Loucy (cell line): ENCODE measurements at regions not wholly inside any gene's neighbourhood (a gene's known extent, or its start where the extent isn't known, plus 50 kb on each side); places are given as distances from the start of the nearest gene placed in this dataset.

Experiments used
- H2AFZ ChIP-seq: fragments of 200-600 bp; sonication (generic); 2 replicates; pipeline ENCODE4 v1.6.0; 2016; ENCODE audit warnings: antibody characterized with exemption, mild to moderate bottlenecking, low read length, moderate library complexity
- H3F3A ChIP-seq: fragments of 200-600 bp; 2 replicates; pipeline ENCODE4 v1.6.0; 2016; ENCODE audit warnings: antibody characterized with exemption, low read depth, mild to moderate bottlenecking
- H3K27me3 ChIP-seq: fragments of 200-600 bp; sonication (generic); 2 replicates; pipeline ENCODE4 v1.6.1; 2014; ENCODE audit warnings: low read length, mild to moderate bottlenecking; ENCODE audit not compliant: insufficient read depth, poor library complexity, severe bottlenecking
- H3K36me3 ChIP-seq: fragments of 200-600 bp; sonication (generic); 2 replicates; pipeline ENCODE4 v1.6.1; 2016; ENCODE audit warnings: low read length; ENCODE audit not compliant: insufficient read depth
- H3K4me1 ChIP-seq: fragments of 200-600 bp; sonication (generic); 2 replicates; pipeline ENCODE4 v1.5.1; 2014; ENCODE audit warnings: low read length, mild to moderate bottlenecking; ENCODE audit not compliant: insufficient read depth, poor library complexity, severe bottlenecking
- H3K4me2 ChIP-seq: fragments of 200-600 bp; sonication (generic); 2 replicates; pipeline ENCODE4 v1.6.0; 2014; ENCODE audit warnings: antibody characterized with exemption, low read length, low read depth, mild to moderate bottlenecking; ENCODE audit not compliant: poor library complexity, severe bottlenecking
- H3K4me3 ChIP-seq: fragments of 200-600 bp; sonication (generic); 2 replicates; pipeline ENCODE4 v1.5.1; 2014; ENCODE audit warnings: low read length, mild to moderate bottlenecking, mixed read lengths; ENCODE audit not compliant: poor library complexity, severe bottlenecking
- H3K79me2 ChIP-seq: fragments of 200-600 bp; sonication (generic); 2 replicates; pipeline ENCODE4 v1.6.1; 2014; ENCODE audit warnings: low read length; ENCODE audit not compliant: insufficient read depth
- H3K9ac ChIP-seq: fragments of 200-600 bp; sonication (generic); 2 replicates; pipeline ENCODE4 v1.6.0; 2014; ENCODE audit warnings: mild to moderate bottlenecking, low read depth, low read length, moderate library complexity; ENCODE audit not compliant: poor library complexity, severe bottlenecking
- H3K9me2 ChIP-seq: fragments of 200-600 bp; sonication (generic); replicated peaks from 2 replicates; pipeline ENCODE4 v1.6.1; 2016; ENCODE audit warnings: low read depth, low read length, mixed read lengths
- H3K9me3 ChIP-seq: fragments of 200-600 bp; sonication (generic); 2 replicates; pipeline ENCODE4 v1.6.1; 2014; ENCODE audit warnings: mild to moderate bottlenecking, antibody characterized with exemption, low read length, low read depth; ENCODE audit not compliant: insufficient read depth
- H4K20me1 ChIP-seq: fragments of 200-600 bp; sonication (generic); 2 replicates; pipeline ENCODE4 v1.6.0; 2014; ENCODE audit warnings: antibody characterized with exemption, low read length, mild to moderate bottlenecking; ENCODE audit not compliant: insufficient read depth, poor library complexity, severe bottlenecking
- EZH2phosphoT487 ChIP-seq: fragments of 200-600 bp; IDR thresholded peaks from 2 replicates; pipeline ENCODE4 v1.6.1; 2018; ENCODE audit warnings: antibody characterized with exemption, mild to moderate bottlenecking, moderate library complexity, borderline replicate concordance
- TF ChIP-seq, protein P1 (sequence below): fragments of 200-600 bp; sonication (generic); conservative IDR thresholded peaks from 2 replicates; pipeline ENCODE4 v1.5.1; 2014; ENCODE audit warnings: mild to moderate bottlenecking, antibody characterized with exemption, low read length

DNA sequence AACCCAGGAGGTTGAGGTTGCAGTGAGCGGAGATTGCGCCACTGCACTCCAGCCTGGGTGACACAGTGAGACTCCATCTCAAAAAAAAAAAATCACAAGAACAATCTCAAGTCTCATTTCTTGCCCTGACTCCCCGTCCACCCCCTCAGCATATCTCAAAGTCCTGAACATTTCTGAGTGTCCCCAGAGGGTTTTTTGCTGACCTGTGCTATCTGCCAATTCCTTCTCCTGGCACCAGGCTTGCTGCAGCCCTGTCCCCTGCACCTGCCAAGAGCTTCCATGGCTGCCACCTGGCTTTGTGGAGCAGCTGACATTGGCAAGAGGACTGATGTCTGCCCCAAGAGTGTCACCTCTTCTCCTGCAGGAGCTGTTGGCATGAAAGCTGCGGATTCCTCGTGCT is 54.9 kb upstream of the PTPRT start:
- H3F3A ChIP-seq, result no peaks in the 10 kb centered on the region
- H4K20me1 ChIP-seq, result no peaks in the 10 kb centered on the region
- H3K4me1 ChIP-seq, result no peaks in the 10 kb centered on the region
- no peak overlapping the region for H3K4me3 ChIP-seq
- no peaks in the 10 kb centered on the region for H3K9me2 ChIP-seq
- no peaks in the 10 kb centered on the region for H3K79me2 ChIP-seq
- no peaks in the 10 kb centered on the region for H3K9me3 ChIP-seq
- H3K36me3 ChIP-seq, result no peaks in the 10 kb centered on the region
- TF ChIP-seq, protein P1, sequence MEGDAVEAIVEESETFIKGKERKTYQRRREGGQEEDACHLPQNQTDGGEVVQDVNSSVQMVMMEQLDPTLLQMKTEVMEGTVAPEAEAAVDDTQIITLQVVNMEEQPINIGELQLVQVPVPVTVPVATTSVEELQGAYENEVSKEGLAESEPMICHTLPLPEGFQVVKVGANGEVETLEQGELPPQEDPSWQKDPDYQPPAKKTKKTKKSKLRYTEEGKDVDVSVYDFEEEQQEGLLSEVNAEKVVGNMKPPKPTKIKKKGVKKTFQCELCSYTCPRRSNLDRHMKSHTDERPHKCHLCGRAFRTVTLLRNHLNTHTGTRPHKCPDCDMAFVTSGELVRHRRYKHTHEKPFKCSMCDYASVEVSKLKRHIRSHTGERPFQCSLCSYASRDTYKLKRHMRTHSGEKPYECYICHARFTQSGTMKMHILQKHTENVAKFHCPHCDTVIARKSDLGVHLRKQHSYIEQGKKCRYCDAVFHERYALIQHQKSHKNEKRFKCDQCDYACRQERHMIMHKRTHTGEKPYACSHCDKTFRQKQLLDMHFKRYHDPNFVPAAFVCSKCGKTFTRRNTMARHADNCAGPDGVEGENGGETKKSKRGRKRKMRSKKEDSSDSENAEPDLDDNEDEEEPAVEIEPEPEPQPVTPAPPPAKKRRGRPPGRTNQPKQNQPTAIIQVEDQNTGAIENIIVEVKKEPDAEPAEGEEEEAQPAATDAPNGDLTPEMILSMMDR, result no peak
- no peak for TF ChIP-seq EZH2phosphoT487
- no peak overlapping the region for H2AFZ ChIP-seq
- no peaks in the 10 kb centered on the region for H3K27me3 ChIP-seq
- H3K4me2 ChIP-seq, result no peak overlapping the region
- H3K9ac ChIP-seq, result no peak overlapping the region

- no peak overlapping the region for H3K4me3 ChIP-seq
- H2AFZ ChIP-seq, result no peak overlapping the region
- no peaks in the 10 kb centered on the region for H3K9me2 ChIP-seq
- no peaks in the 10 kb centered on the region for H3K79me2 ChIP-seq
- no peaks in the 10 kb centered on the region for H4K20me1 ChIP-seq
- no peaks in the 10 kb centered on the region for H3F3A ChIP-seq
- no peaks in the 10 kb centered on the region for H3K4me1 ChIP-seq
- no peak overlapping the region for H3K4me2 ChIP-seq
- H3K9me3 ChIP-seq, result no peaks in the 10 kb centered on the region
- TF ChIP-seq EZH2phosphoT487, result no peak
- TF ChIP-seq, protein P1, result peak; percentile 30; the same call in 1 of the 2 replicates
- H3K27me3 ChIP-seq, result no peaks in the 10 kb centered on the region
- H3K36me3 ChIP-seq, result no peaks in the 10 kb centered on the region
- H3K9ac ChIP-seq, result no peak overlapping the region
Measured at GRCh38 chr20:43243672-43244269, 54.1 kb upstream of the PTPRT start.

- Histone ChIP-seq H3K4me3 (no peak overlapping the region), H3K36me3 (no peaks in the 10 kb centered on the region), H3K9ac (no peak overlapping the region), H3F3A (no peaks in the 10 kb centered on the region), H3K4me2 (no peak overlapping the region), H3K79me2 (no peaks in the 10 kb centered on the region), H3K9me2 (no peaks in the 10 kb centered on the region), H3K27me3 (no peaks in the 10 kb centered on the region), H3K4me1 (no peaks in the 10 kb centered on the region), H2AFZ (no peak overlapping the region), H4K20me1 (no peaks in the 10 kb centered on the region), H3K9me3 (no peaks in the 10 kb centered on the region; the same call in 1 of the 2 replicates)
- TF ChIP-seq, protein P1, result no peak
- no peak for TF ChIP-seq EZH2phosphoT487
Measured at GRCh38 chr20:43241057-43241702, 51.5 kb upstream of the PTPRT start.
